ENCODE measurements at regions not wholly inside any gene's neighbourhood (a gene's known extent, or its start where the extent isn't known, plus 50 kb on each side); places are given as distances from the start of the nearest gene placed in this dataset.

- Histone ChIP-seq H3K4me3 (ENCODE audit: low read depth, low read length) (no peak overlapping the region), H3K36me3 (ENCODE audit: control insufficient read depth, insufficient read depth, low read length) (no peaks in the 10 kb centered on the region), H3K27me3 (ENCODE audit: control insufficient read depth, insufficient read depth, low read length) (no peaks in the 10 kb centered on the region)
- TF ChIP-seq CTCF (IDR thresholded peaks at IDR 0.05; ENCODE audit: insufficient read depth, low read length, poor library complexity, severe bottlenecking): no peak
- DNase-seq (ENCODE audit: low read depth): no peak
Measured at GRCh38 chr6:121748376-121748775, 312.9 kb downstream of the GJA1 start.

- no peaks in the 10 kb centered on the region for H3K27me3 ChIP-seq (ENCODE audit: control insufficient read depth, insufficient read depth, low read length)
- no peak overlapping the region for H3K4me3 ChIP-seq (ENCODE audit: low read depth, low read length)
- H3K36me3 ChIP-seq (ENCODE audit: control insufficient read depth, insufficient read depth, low read length): no peaks in the 10 kb centered on the region
- no peak for DNase-seq (ENCODE audit: low read depth)
- no peak for TF ChIP-seq CTCF (IDR thresholded peaks at IDR 0.05; ENCODE audit: insufficient read depth, low read length, poor library complexity, severe bottlenecking)
Measured at GRCh38 chr6:121748850-121749249, 313.4 kb downstream of the GJA1 start.

- TF ChIP-seq CTCF (IDR thresholded peaks at IDR 0.05; ENCODE audit: insufficient read depth, low read length, poor library complexity, severe bottlenecking): no peak
- Histone ChIP-seq H3K4me3 (ENCODE audit: low read depth, low read length) (no peak overlapping the region), H3K36me3 (ENCODE audit: control insufficient read depth, insufficient read depth, low read length) (no peaks in the 10 kb centered on the region), H3K27me3 (ENCODE audit: control insufficient read depth, insufficient read depth, low read length) (no peaks in the 10 kb centered on the region)
- no peak for DNase-seq (ENCODE audit: low read depth)
Measured at GRCh38 chr6:121755485-121755884, 320.0 kb downstream of the GJA1 start.

GRCh38 chr6:121756666-121757065, 321.2 kb downstream of the GJA1 start:
- H3K4me3 ChIP-seq (ENCODE audit: low read depth, low read length): no peak overlapping the region
- no peak for DNase-seq (ENCODE audit: low read depth)
- TF ChIP-seq CTCF (IDR thresholded peaks at IDR 0.05; ENCODE audit: insufficient read depth, low read length, poor library complexity, severe bottlenecking): no peak
- no peaks in the 10 kb centered on the region for H3K27me3 ChIP-seq (ENCODE audit: control insufficient read depth, insufficient read depth, low read length)
- no peaks in the 10 kb centered on the region for H3K36me3 ChIP-seq (ENCODE audit: control insufficient read depth, insufficient read depth, low read length)

GRCh38 chr6:121759370-121759769, 323.9 kb downstream of the GJA1 start:
- H3K27me3 ChIP-seq (ENCODE audit: control insufficient read depth, insufficient read depth, low read length): no peaks in the 10 kb centered on the region
- no peaks in the 10 kb centered on the region for H3K36me3 ChIP-seq (ENCODE audit: control insufficient read depth, insufficient read depth, low read length)
- H3K4me3 ChIP-seq (ENCODE audit: low read depth, low read length): no peak overlapping the region
- DNase-seq (ENCODE audit: low read depth): no peak
- TF ChIP-seq CTCF (IDR thresholded peaks at IDR 0.05; ENCODE audit: insufficient read depth, low read length, poor library complexity, severe bottlenecking): no peak

GRCh38 chr6:121760191-121760590, 324.7 kb downstream of the GJA1 start:
- H3K4me3 ChIP-seq (ENCODE audit: low read depth, low read length): no peak overlapping the region

More at GRCh38 chr6:121760191-121760590, 324.7 kb downstream of the GJA1 start:
- no peak for TF ChIP-seq CTCF (IDR thresholded peaks at IDR 0.05; ENCODE audit: insufficient read depth, low read length, poor library complexity, severe bottlenecking)
- DNase-seq (ENCODE audit: low read depth): no peak
- no peaks in the 10 kb centered on the region for H3K36me3 ChIP-seq (ENCODE audit: control insufficient read depth, insufficient read depth, low read length)
- no peaks in the 10 kb centered on the region for H3K27me3 ChIP-seq (ENCODE audit: control insufficient read depth, insufficient read depth, low read length)

Measured in kidney epithelial cell (primary cell).